HG03457 (cell line): ENCODE measurements at regions not wholly inside any gene's neighbourhood (a gene's known extent, or its start where the extent isn't known, plus 50 kb on each side); places are given as distances from the start of the nearest gene placed in this dataset.
"Not testable (repeated sequence)": the region's sequence is repeated elsewhere in the genome, so short reads cannot be mapped to it uniquely, and the experiment has no call there.

Experiments used
- ATAC-seq: cut with Tn5 transposase; IDR thresholded peaks from one replicate; pipeline ENCODE4 v1.9.1; 2021; ENCODE audit warnings: moderate number of reproducible peaks; ENCODE audit not compliant: unreplicated experiment

DNA sequence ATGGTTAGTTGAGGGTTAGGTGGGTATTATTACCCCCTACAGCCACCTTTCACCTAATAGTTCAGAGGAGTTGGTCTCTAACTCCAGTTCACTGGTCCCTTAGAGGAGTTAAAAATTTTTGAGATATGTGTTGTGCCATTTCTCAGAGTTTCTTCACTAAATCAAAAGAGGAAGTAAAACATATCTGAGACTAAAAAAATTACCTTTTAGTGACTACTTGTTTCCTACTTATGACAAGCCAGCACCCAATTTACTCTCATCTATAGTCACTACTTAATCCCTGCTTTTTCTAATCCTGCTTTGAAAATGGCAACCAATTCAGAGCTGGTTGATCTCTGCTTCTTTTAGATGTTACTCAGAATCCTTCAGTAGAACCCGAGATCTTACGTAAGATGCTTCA lies 1316.8 kb upstream of the B3GALT2 start:
- ATAC-seq: no peak

DNA sequence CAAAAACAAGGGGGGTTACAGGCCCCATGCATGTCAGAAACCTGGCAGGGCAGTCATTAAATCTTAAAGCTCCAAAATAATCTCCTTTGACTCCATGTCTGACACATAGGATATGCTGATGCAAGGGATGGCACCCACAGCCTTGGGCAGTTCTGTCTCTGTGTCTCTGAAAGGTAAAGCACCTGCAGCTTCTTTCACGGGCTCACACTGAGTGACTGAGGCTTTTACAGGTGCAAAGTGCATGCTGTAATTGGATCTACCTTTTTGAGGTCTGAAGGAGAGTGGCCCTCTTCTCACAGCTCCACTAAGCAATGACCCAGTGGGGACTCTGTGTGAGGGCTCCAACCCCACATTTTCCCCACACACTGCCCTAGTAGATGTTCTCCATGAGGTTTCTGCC lies 1309.0 kb upstream of the B3GALT2 start:
- no peak for ATAC-seq

GRCh38 chr1:194487172-194487571 lies 1300.8 kb upstream of the B3GALT2 start:
- no peak for ATAC-seq

- ATAC-seq: no peak
Observed at GRCh38 chr1:194485432-194485831, 1299.0 kb upstream of the B3GALT2 start.

GRCh38 chr1:194478731-194479130 lies 1292.3 kb upstream of the B3GALT2 start:
- no peak for ATAC-seq

GRCh38 chr1:194477908-194478307 lies 1291.5 kb upstream of the B3GALT2 start:
- ATAC-seq: peak; percentile 95

DNA sequence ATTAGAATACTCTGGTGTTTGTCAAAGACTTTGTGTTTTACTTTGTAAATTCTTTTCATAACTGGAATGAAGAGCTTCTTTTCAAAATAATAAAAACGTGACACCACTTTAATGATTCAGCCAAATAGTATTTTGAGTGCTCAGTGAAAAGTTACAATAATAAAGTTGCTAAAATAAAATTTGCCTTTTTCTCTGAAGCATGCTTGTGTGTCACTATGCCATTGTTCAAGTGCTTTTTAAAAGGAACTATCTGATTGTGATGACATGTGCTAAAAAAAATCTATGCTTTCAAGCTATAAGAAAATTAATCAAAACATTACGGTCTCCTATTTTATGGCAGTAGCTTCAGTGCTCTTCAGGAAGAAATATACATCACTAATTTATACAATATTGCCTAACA lies 1290.5 kb upstream of the B3GALT2 start:
- ATAC-seq: no peak

DNA sequence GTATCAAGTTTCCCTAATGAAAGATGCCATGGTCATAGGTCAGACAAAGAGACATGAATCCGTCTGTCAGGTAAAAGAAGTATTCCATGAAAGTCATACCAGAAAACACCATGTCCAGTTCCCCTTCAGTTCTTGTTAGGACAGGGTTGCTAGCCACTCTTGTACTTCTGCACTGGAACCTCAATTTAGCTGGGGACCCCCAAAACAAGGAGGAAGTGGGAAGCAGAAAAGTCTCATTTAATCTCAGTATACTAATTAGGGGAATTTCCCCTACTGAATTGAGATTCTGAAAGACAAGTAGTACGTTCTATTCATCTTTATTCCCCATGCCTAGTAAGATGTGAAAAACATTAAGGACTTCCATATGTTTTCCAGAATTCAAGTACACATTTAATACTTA lies 1289.9 kb upstream of the B3GALT2 start:
- ATAC-seq: no peak

DNA sequence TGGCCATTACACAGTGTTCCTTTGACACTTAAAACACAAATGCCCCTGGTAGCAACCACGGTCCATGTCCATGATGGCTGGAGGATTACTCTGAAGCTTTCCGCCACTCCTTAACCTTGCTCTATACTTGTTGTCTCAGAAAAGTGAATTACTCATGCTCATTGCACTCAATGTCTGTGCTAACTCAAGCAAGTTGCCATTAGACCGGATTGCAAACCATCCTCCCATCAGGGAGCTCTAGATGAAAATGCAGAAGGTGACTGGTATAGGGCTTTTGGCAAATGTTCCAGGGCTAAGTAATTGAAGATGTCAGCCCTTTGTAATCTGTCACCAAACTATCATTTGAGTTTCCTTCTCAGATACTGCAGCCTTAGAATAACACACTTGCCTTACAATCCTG lies 1288.3 kb upstream of the B3GALT2 start:
- no peak for ATAC-seq

DNA sequence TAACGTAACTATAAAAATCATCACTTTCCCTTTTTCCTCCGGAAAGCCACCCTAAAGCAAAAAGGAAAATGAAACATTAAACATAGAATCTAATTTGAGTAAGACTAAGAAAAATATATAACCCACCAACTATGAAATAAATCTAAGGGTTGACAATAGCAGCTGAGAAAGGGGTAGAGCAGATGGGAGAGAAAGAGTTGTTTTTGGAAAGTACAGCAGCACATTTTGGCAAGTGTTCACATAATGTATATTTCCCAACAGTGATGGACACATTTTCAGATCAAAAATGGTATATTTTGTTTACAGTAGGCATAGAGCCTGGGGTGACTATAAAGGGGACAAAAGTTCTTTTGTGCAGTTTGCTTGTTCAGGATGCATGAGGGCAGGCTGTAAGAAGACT lies 1287.4 kb upstream of the B3GALT2 start:
- no peak for ATAC-seq

- no peak for ATAC-seq
Observed at GRCh38 chr1:194469282-194469681, 1282.9 kb upstream of the B3GALT2 start.

DNA sequence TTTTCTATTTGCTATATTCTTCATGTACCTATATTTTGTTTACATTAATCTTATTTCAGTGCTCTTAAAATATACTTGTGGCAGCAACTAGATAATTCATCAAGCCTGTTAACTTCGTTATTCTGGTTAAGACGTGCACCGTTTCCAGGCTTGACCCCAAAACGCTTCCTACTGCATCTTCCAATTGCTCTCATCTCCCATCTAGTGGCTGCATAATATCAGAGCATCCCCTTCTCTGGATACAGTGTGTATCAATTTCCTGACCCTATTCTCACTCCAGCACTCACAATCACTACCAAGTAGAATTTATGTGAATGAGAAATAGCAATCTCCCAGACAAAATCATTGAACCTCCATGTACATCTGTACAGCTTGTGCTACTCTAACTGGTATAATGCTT lies 1280.3 kb upstream of the B3GALT2 start:
- ATAC-seq: no peak

DNA sequence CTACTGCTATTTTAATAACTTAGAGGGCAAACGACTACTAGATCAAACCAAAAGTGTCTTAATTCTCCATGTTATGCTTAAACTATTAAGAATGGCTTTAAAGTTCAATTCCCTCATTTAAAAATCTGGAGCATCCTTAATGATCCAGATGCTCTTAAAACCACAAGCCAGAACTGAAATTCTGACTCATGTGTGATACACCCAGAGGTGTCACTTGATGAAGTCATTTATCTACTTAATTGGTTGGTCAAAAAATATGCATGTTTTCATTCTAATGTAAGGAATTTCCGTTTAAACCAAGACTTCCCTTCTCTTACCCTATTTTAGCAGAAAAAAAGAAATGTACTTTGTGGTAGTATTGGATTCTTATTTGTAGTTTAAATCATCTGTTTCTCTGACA lies 1261.2 kb upstream of the B3GALT2 start:
- no peak for ATAC-seq

- ATAC-seq: no peak
Observed at GRCh38 chr1:194445244-194445643, 1258.8 kb upstream of the B3GALT2 start.

- ATAC-seq: no peak
Observed at GRCh38 chr1:194442901-194443575, 1256.6 kb upstream of the B3GALT2 start.

GRCh38 chr1:194437135-194437534 lies 1250.7 kb upstream of the B3GALT2 start:
- ATAC-seq: no peak

- no peak for ATAC-seq
Observed at GRCh38 chr1:194431121-194431520, 1244.7 kb upstream of the B3GALT2 start.

DNA sequence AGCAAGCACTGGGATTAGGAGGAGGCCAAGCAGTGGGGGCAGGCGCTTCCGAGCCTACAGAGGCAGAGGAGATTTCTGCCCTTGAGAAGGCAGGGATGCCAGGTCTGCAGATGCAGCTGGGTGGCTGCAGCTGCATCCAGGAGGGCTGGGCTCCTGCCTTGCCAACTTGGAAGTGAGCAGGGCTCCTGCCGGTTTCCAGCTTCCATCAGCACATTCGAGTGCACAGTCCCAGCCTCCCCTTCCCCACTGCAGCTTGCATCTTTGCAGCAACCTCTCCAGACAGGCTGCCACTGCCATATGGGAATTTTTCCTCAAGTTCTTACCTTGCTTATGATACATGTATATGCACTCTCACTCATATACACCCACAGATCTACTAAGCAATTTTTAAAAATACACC lies 1234.3 kb upstream of the B3GALT2 start:
- no peak for ATAC-seq

DNA sequence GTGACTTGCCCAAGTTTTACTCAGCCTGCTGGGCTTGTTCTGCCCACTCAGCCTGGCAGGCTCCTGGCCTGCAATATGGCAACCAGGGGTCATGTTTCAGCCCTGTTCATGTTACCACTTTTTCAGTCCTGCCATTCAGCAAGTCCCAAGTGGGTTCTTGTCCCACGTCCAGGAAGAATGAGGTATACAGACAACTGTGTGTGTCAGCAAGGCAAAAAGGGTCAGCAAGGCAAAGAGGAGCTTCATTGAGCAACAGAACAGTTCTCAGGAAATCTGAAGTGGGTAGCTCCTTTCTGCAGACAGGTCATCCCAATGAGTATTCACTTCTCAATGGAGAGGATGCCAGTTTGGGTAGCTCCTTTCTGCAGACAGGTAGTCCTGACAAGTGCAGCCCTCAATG lies 1233.3 kb upstream of the B3GALT2 start:
- ATAC-seq: no peak

DNA sequence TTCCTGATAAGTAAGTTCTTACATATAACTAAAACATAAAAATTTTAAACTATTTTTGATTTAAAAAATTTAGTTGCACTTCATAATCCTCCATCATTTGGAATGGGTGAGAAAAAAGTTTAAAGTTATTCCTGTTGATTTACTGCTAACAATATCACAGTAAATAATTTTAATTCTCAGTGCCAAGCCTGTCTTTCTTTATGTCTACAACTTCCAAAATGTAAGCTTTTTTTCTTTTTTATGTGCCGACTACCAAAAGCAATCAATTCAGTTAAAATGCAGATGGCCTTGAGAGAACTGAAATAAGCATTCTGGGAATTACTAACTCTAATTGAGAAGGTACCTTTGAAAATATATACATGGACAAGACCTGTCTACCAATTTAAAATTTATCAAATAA lies 1224.3 kb upstream of the B3GALT2 start:
- no peak for ATAC-seq

GRCh38 chr1:194407238-194407637 lies 1220.8 kb upstream of the B3GALT2 start:
- ATAC-seq: not testable (repeated sequence)

DNA sequence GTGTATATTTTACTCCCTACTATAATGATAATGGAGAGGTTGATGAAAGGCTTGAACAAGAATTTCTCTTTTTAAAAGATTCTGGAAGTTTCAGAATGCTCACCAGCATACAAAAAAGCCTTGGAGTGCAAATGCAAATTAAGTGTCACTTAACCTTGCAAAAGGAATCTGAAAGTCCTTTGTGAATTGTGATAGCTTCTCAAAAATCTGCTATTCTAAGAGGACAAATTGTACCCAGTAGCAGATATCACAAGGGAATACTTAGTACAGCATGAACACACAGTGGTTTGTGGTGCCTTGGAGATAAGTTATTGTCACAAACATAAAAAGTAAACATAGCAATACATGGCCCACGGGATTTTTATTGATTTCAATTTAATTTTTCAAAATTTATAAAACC lies 1208.3 kb upstream of the B3GALT2 start:
- ATAC-seq: no peak

DNA sequence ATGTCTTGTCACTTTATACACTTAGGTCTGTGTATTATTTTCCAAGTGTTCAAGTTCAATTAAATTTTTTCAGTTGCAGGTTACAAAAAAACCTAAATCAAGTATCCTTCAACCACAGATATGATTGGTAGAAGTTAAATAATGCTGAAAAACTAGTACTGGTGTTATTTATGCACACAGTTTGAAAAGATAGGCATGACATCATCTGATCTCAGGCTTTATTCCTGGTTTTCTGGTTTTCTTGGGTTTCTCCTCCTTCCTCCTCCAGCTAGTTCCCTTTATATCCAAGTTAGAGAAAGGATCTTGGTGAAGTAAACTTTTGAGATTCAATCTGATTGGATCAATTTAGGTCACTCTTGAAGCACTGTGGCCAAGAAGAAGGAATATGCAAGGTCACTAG lies 1201.1 kb upstream of the B3GALT2 start:
- ATAC-seq: no peak
